Liver (tissue), 3 donors: ENCODE measurements at regions not wholly inside any gene's neighbourhood (a gene's known extent, or its start where the extent isn't known, plus 50 kb on each side); places are given as distances from the start of the nearest gene placed in this dataset.

Experiments used
- ATF3 ChIP-seq: IDR thresholded peaks from 2 replicates; pipeline ENCODE4 v1.6.1; 2016; ENCODE audit warnings: antibody characterized with exemption
- CTCF ChIP-seq: fragments of 150-350 bp; IDR thresholded peaks from 2 replicates; pipeline ENCODE4 v1.5.1; 2017; ENCODE audit warnings: improper control_type of control experiment, low read depth, low read length; ENCODE audit not compliant: missing input control
- EGR1 ChIP-seq, 2 donors: IDR thresholded peaks; 2 replicates each; pipeline ENCODE4 v1.6.1; 2016 to 2018; ENCODE audit warnings: antibody characterized with exemption in 2 of 2, low read depth in 2 of 2
- GABPA ChIP-seq, 2 donors: IDR thresholded peaks in 1 of 2; conservative IDR thresholded peaks in 1 of 2; 2 replicates each; pipeline ENCODE4 v1.6.1; 2016; ENCODE audit warnings: antibody characterized with exemption in 2 of 2, mild to moderate bottlenecking in 1 of 2, moderate library complexity in 1 of 2
- HNF4A ChIP-seq, 2 donors: conservative IDR thresholded peaks; 2 replicates each; pipeline ENCODE4 v1.6.1; 2016; ENCODE audit warnings: antibody characterized with exemption in 2 of 2, mild to moderate bottlenecking in 2 of 2
- MAX ChIP-seq: IDR thresholded peaks from 2 replicates; pipeline ENCODE4 v1.6.1; 2016; ENCODE audit warnings: antibody characterized with exemption
- RAD21 ChIP-seq, 2 donors: IDR thresholded peaks; 2 replicates each; pipeline ENCODE4 v1.6.1; 2016; ENCODE audit warnings: antibody characterized with exemption in 2 of 2, mild to moderate bottlenecking in 2 of 2
- REST ChIP-seq: IDR thresholded peaks from 2 replicates; pipeline ENCODE4 v1.6.1; 2016; ENCODE audit warnings: antibody characterized with exemption, mild to moderate bottlenecking
- TAF1 ChIP-seq: conservative IDR thresholded peaks from 2 replicates; pipeline ENCODE4 v1.6.1; 2016; ENCODE audit warnings: antibody characterized with exemption, mild to moderate bottlenecking
- YY1 ChIP-seq: IDR thresholded peaks from 2 replicates; pipeline ENCODE4 v1.6.1; 2016; ENCODE audit warnings: antibody characterized with exemption, mild to moderate bottlenecking
- donor health status: healthy.
- donor health status: healthy.

DNA sequence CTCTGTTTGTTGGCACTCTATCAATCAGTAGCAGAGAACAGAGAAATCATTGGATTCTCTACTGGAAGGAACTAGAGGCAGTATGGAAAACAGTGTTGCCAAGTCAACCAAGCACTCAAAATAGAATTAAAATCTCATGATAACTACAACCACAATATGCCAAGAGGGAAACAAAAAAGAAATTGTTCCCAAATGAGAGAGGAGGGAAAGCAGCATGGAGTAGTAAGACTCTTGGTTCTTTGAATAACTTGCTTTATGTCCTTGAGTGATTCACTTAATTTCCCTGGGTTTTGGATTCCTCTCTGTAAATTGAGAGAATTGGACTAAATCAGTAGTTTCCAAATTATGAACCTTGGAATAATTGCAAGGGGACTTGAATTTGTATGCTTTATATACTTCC is 285.5 kb upstream of the ANKRD50 start:
- no peak for TF ChIP-seq CTCF
- no peak for TF ChIP-seq YY1
- TF ChIP-seq MAX = no peak
- TF ChIP-seq EGR1 (IDR thresholded peaks at IDR 0.05; ENCODE audit: low read depth in 2 of 2) = no peak
- no peak for TF ChIP-seq TAF1
- no peak for TF ChIP-seq ATF3
- no peak for TF ChIP-seq REST
- no peak for TF ChIP-seq RAD21 (IDR thresholded peaks at IDR 0.05)
- TF ChIP-seq GABPA (IDR thresholded peaks at IDR 0.05 in 1 of 2, conservative IDR thresholded peaks at IDR 0.05 in 1 of 2) = no peak
- TF ChIP-seq HNF4A (conservative IDR thresholded peaks at IDR 0.05) = no peak
